Osteoblast (primary cell): ENCODE measurements at regions not wholly inside any gene's neighbourhood (a gene's known extent, or its start where the extent isn't known, plus 50 kb on each side); places are given as distances from the start of the nearest gene placed in this dataset.

Source experiments
- DNase-seq: peaks from one replicate; pipeline ENCODE4 v3.0.0; 2011; ENCODE audit warnings: low spot score, mixed read lengths; ENCODE audit not compliant: insufficient read length; ENCODE audit errors: missing footprints
- H2AFZ ChIP-seq: 2 replicates; pipeline ENCODE4 v1.6.0; 2011; ENCODE audit warnings: mild to moderate bottlenecking, low read length
- H3K27ac ChIP-seq: 2 replicates; pipeline ENCODE4 v1.5.1; 2011; ENCODE audit warnings: mild to moderate bottlenecking, low read depth, low read length, moderate library complexity
- H3K27me3 ChIP-seq: 2 replicates; pipeline ENCODE4 v1.6.0; 2012; ENCODE audit warnings: mild to moderate bottlenecking, control low read depth, inconsistent platforms, low read length, moderate library complexity; ENCODE audit not compliant: insufficient read depth
- H3K36me3 ChIP-seq: 2 replicates; pipeline ENCODE4 v1.5.1; 2011; ENCODE audit warnings: mild to moderate bottlenecking, low read length, control low read depth, moderate library complexity; ENCODE audit not compliant: insufficient read depth
- H3K4me1 ChIP-seq: 2 replicates; pipeline ENCODE4 v1.5.1; 2011; ENCODE audit warnings: mild to moderate bottlenecking, low read length, control low read depth, moderate library complexity; ENCODE audit not compliant: insufficient read depth
- H3K4me2 ChIP-seq: 2 replicates; pipeline ENCODE4 v1.6.0; 2011; ENCODE audit warnings: mild to moderate bottlenecking, low read length; ENCODE audit not compliant: insufficient read depth
- H3K4me3 ChIP-seq: fragments of 200-600 bp; sonication (generic); 3 replicates; pipeline ENCODE4 v1.5.1; 2012; ENCODE audit warnings: mild to moderate bottlenecking, low read length, inconsistent platforms; ENCODE audit not compliant: insufficient read depth
- H3K79me2 ChIP-seq: 2 replicates; pipeline ENCODE4 v1.6.0; 2012; ENCODE audit warnings: mild to moderate bottlenecking, low read length, control low read depth, inconsistent platforms; ENCODE audit not compliant: insufficient read depth
- H3K9me3 ChIP-seq: 2 replicates; pipeline ENCODE4 v1.5.1; 2011; ENCODE audit warnings: low read depth, low read length, control low read depth
- H4K20me1 ChIP-seq: 2 replicates; pipeline ENCODE4 v1.6.0; 2012; ENCODE audit warnings: mild to moderate bottlenecking, low read length, control low read depth; ENCODE audit not compliant: insufficient read depth
- CTCF ChIP-seq: IDR thresholded peaks from 2 replicates; pipeline ENCODE4 v1.5.1; 2011; ENCODE audit warnings: mild to moderate bottlenecking, low read depth, low read length, moderate library complexity; ENCODE audit errors: extremely low read depth

- Histone ChIP-seq H2AFZ (no peak overlapping the region), H3K27ac (no peak overlapping the region), H4K20me1 (no peaks in the 10 kb centered on the region), H3K4me3 (no peak overlapping the region), H3K27me3 (no peaks in the 10 kb centered on the region), H3K4me2 (no peak overlapping the region), H3K36me3 (no peaks in the 10 kb centered on the region), H3K79me2 (no peaks in the 10 kb centered on the region), H3K4me1 (no peaks in the 10 kb centered on the region), H3K9me3 (no peaks in the 10 kb centered on the region)
- TF ChIP-seq CTCF = no peak
- no peak for DNase-seq
These were observed 122.5 kb upstream of the ROBO2 start for GRCh38 chr3:76917436-76917835.

- Histone ChIP-seq H3K27me3 (no peaks in the 10 kb centered on the region), H3K36me3 (no peaks in the 10 kb centered on the region), H3K4me2 (no peak overlapping the region), H3K9me3 (no peaks in the 10 kb centered on the region), H4K20me1 (no peaks in the 10 kb centered on the region), H3K4me1 (no peaks in the 10 kb centered on the region), H3K4me3 (no peak overlapping the region), H3K79me2 (no peaks in the 10 kb centered on the region), H2AFZ (no peak overlapping the region), H3K27ac (no peak overlapping the region)
- no peak for TF ChIP-seq CTCF
- no peak for DNase-seq
These were observed 119.4 kb upstream of the ROBO2 start for GRCh38 chr3:76920511-76920910.

GRCh38 chr3:76923485-76923884 lies 116.4 kb upstream of the ROBO2 start:
- H3K79me2 ChIP-seq = no peaks in the 10 kb centered on the region
- no peak overlapping the region for H3K27ac ChIP-seq
- H3K36me3 ChIP-seq = no peaks in the 10 kb centered on the region
- H3K4me2 ChIP-seq = no peak overlapping the region
- no peaks in the 10 kb centered on the region for H4K20me1 ChIP-seq
- TF ChIP-seq CTCF = no peak
- peaks cover 3% of the 10 kb centered on the region for H3K9me3 ChIP-seq
- H3K4me3 ChIP-seq = no peak overlapping the region
- DNase-seq = no peak
- no peaks in the 10 kb centered on the region for H3K4me1 ChIP-seq
- no peak overlapping the region for H2AFZ ChIP-seq
- no peaks in the 10 kb centered on the region for H3K27me3 ChIP-seq

GRCh38 chr3:76930712-76931111 lies 109.2 kb upstream of the ROBO2 start:
- Histone ChIP-seq H3K9me3 (peaks cover 2% of the 10 kb centered on the region), H3K36me3 (no peaks in the 10 kb centered on the region), H2AFZ (no peak overlapping the region), H3K27me3 (no peaks in the 10 kb centered on the region), H3K27ac (no peak overlapping the region), H3K4me2 (no peak overlapping the region), H4K20me1 (no peaks in the 10 kb centered on the region), H3K79me2 (no peaks in the 10 kb centered on the region), H3K4me1 (no peaks in the 10 kb centered on the region), H3K4me3 (no peak overlapping the region)
- no peak for TF ChIP-seq CTCF
- DNase-seq = no peak
